ENCODE measurements at regions not wholly inside any gene's neighbourhood (a gene's known extent, or its start where the extent isn't known, plus 50 kb on each side); places are given as distances from the start of the nearest gene placed in this dataset.

DNA sequence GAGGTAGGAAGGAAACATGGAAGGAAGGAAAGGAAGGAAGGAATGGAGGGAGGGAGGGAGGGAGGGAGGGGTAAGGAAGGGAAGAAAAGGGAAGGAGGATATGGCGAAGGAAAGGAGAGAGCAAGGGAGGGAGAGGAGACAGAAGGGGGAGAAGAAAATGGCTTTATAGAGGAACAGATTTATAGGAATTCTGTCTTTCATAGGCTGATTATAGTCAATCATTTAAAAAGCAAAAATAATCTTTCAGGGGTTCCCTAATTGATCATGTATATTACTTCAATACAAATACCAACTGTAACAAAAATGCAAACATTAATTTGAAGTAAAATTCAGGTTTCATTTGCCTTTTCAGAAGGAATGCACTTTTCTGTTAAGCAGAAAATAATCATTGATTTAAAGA is 519.1 kb downstream of the MDFIC start:
- Histone ChIP-seq H3K27me3 (no peaks in the 10 kb centered on the region), H3K4me1 (no peaks in the 10 kb centered on the region), H3K9me3 (no peaks in the 10 kb centered on the region), H3K36me3 (no peaks in the 10 kb centered on the region), H3K27ac (no peak overlapping the region), H3K4me3 (no peak overlapping the region)
- WGBS (ENCODE audit: insufficient coverage, low coverage, low lambda C conversion rate, missing lambda C conversion rate) = 63% methylated on average over 1 of the region's 1 CpG
- intact Hi-C loops (cut with DNase I) = no loop called here
- no peak for TF ChIP-seq POLR2A (IDR thresholded peaks at IDR 0.05)
- TF ChIP-seq, protein P1, sequence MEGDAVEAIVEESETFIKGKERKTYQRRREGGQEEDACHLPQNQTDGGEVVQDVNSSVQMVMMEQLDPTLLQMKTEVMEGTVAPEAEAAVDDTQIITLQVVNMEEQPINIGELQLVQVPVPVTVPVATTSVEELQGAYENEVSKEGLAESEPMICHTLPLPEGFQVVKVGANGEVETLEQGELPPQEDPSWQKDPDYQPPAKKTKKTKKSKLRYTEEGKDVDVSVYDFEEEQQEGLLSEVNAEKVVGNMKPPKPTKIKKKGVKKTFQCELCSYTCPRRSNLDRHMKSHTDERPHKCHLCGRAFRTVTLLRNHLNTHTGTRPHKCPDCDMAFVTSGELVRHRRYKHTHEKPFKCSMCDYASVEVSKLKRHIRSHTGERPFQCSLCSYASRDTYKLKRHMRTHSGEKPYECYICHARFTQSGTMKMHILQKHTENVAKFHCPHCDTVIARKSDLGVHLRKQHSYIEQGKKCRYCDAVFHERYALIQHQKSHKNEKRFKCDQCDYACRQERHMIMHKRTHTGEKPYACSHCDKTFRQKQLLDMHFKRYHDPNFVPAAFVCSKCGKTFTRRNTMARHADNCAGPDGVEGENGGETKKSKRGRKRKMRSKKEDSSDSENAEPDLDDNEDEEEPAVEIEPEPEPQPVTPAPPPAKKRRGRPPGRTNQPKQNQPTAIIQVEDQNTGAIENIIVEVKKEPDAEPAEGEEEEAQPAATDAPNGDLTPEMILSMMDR (IDR thresholded peaks at IDR 0.05) = no peak
- DNase-seq (no peak), ATAC-seq (no peak)

DNA sequence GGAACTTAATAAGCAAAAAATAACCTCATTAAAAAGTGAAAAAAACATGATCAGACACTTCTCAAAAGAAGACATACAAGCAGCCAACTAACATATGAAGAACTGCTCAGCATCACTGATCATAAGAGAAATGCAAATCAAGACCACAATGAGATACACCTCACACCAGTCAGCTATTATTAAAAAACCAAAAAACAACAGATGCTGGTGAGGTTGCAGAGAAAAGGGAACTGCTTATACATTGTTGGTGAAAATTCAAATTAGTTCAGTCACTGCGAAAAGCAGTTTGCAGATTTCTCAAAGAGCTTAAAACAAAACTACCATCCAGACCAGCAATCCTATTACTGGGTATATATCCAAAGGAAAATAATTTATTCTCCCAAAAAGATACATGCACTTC is 513.3 kb downstream of the MDFIC start:
- DNase-seq = no peak
- Histone ChIP-seq H3K4me1 (no peaks in the 10 kb centered on the region), H3K4me3 (no peak overlapping the region), H3K27me3 (no peaks in the 10 kb centered on the region), H3K36me3 (no peaks in the 10 kb centered on the region), H3K9me3 (no peaks in the 10 kb centered on the region), H3K27ac (no peak overlapping the region)
- intact Hi-C loops (cut with DNase I) = no loop called here
- no peak for TF ChIP-seq POLR2A (IDR thresholded peaks at IDR 0.05)
- TF ChIP-seq, protein P1 (IDR thresholded peaks at IDR 0.05) = no peak
- 80% methylated on average over 1 of the region's 1 CpG for WGBS (ENCODE audit: insufficient coverage, low coverage, low lambda C conversion rate, missing lambda C conversion rate)
- ATAC-seq = no peak

DNA sequence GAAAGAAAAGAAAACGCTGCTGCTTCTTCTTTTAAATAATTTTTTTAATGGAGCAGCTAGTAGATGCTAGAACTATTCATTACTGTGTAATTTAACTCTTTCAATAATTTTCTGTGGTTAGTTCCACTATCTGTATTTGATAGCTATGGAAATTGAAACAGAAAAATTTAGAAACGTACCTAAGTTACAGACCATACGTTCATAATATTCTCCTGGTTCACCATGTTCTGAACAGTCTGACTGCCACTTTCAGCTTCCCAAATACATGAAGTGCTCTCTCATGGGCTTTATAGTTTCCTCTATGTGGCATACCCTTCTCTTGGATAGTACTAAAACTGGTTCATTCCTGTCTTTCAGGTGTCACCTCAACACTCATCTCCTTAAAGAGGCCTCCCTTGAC is 508.0 kb downstream of the MDFIC start:
- no peak for ATAC-seq
- intact Hi-C loops (cut with DNase I) = no loop called here
- WGBS (ENCODE audit: insufficient coverage, low coverage, low lambda C conversion rate, missing lambda C conversion rate) = 77% methylated on average over 3 of the region's 3 CpGs

DNA sequence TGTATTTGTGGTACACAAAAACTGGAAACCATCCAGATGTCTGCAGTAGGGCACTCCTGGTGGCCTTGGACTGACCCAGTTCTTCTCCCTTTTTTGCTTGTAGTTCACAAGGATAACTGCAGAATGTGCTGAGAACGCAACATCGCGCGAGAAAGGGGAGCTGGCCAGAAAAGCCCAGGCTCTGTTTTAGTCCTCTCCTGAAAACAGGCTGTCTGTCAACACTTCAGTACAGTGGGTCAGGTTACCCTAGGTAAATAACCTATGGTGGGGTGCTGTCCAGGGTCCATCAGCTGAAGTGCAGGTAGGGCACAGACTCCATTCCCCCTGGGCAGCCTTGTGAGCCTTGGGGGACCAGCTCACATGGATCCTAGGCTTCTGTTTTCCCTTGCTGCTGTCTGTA is 495.8 kb downstream of the MDFIC start:
- intact Hi-C loops (cut with DNase I) = no loop called here
- WGBS (ENCODE audit: insufficient coverage, low coverage, low lambda C conversion rate, missing lambda C conversion rate) = 40% methylated on average over 1 of the region's 4 CpGs
- H3K36me3 ChIP-seq = no peaks in the 10 kb centered on the region
- no peak for TF ChIP-seq POLR2A (IDR thresholded peaks at IDR 0.05)
- TF ChIP-seq, protein P1 (IDR thresholded peaks at IDR 0.05) = no peak
- no peak overlapping the region for H3K4me3 ChIP-seq
- no peak overlapping the region for H3K27ac ChIP-seq
- no peak for ATAC-seq
- H3K27me3 ChIP-seq = no peaks in the 10 kb centered on the region
- H3K4me1 ChIP-seq = no peaks in the 10 kb centered on the region
- peak in 1 of 3 donors; percentile 15 for DNase-seq
- H3K9me3 ChIP-seq = no peaks in the 10 kb centered on the region

More for the DNA sequence above, 508.0 kb downstream of the MDFIC start:
- H3K9me3 ChIP-seq = no peaks in the 10 kb centered on the region
- no peaks in the 10 kb centered on the region for H3K27me3 ChIP-seq
- no peak for DNase-seq
- H3K36me3 ChIP-seq = no peaks in the 10 kb centered on the region
- no peak overlapping the region for H3K4me3 ChIP-seq
- no peak overlapping the region for H3K27ac ChIP-seq
- no peaks in the 10 kb centered on the region for H3K4me1 ChIP-seq
- no peak for TF ChIP-seq POLR2A (IDR thresholded peaks at IDR 0.05)
- TF ChIP-seq, protein P1 (IDR thresholded peaks at IDR 0.05) = no peak

Measured in right lobe of liver (tissue), 6 donors.